RPMI7951 (cell line): ENCODE measurements at regions not wholly inside any gene's neighbourhood (a gene's known extent, or its start where the extent isn't known, plus 50 kb on each side); places are given as distances from the start of the nearest gene placed in this dataset.
A peak's percentile ranks its signal among the peaks of the same experiment; 100 is the strongest.

Experiments used
- DNase-seq: peaks from one replicate; pipeline ENCODE4 v3.0.0-alpha.2; 2012; ENCODE audit warnings: low read depth

GRCh38 chr9:89996773-89997172 is 392.0 kb downstream of the GADD45G start:
- DNase-seq: no peak

DNA sequence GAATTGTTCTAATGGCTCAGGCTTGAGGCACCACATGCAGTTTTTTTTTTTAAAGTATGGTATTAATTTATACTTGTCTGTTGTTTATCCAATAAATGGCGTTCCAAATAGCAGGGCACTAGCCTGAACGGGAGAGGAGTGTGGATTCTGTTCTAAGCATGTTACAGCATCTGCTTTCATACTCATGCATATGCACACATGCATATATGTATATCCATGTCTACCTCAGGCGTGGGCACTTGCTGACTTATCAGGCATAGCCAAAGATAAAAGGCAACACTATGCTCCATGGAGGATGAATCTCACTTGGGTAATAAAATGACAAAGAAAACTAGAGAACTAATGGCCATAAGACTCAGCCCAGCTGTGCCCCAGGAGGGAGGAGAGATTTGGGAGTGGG is 393.8 kb downstream of the GADD45G start:
- no peak for DNase-seq

- no peak for DNase-seq
These were observed 394.3 kb downstream of the GADD45G start for GRCh38 chr9:89999176-89999533.

DNA sequence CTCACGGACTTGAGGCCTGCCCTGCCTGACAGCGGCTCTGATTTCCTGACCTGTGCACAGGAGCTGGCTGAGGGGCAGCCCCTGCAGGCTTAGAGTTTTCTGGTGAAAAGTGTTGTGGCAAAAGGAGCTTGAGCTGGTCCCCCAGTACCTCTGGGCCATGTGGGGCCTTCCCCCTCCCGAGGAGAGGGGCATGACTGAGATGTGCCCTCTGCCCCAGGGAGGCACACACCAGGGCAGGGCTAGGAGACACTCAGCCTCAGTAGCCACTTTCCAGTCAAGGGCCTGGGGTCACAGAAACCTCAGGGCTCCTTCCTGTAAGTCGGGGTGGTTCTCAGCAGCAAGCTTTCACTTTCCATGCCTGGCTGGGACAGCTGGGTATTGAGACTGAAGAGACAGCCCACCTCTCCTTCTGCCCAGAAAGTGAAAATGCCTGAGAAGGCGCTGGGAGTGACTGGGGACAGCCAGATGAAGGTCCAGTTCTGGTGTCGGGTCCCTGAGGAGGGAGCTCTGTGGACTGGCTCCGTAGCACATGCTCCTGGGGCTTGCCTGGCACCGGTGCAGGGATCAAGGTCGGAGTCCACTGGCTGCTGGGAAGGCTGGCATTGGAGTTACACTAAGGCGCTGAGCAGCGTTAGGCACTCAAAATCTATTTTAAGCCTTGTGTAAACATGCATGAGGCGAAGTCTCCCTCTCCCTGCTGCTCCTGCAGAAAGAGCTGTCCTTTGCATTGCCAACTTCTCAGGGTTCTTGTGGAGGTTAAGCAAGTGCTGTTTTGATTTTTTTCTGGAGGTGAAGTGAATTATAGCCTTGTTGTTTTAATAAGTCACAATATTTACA is 394.9 kb downstream of the GADD45G start:
- peak; percentile 1 for DNase-seq

DNA sequence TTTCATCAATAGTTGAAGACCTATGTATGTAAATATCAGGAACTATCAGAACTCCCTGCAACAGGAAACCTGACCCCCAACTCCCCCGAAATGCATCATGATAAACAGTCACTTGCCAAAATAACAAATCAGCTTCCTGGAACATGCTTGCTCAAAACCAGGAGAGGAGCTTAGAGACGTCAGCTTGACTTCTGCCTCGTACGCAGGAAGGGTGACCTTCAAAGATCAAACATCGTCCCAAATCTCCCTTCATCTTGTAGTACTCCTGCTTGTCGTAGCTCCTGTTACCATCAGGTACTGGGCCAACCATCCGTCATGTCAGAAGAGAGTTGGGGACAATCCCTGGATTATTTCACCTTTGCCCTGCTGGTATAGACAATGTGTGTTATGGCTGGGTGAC is 396.1 kb downstream of the GADD45G start:
- no peak for DNase-seq

- DNase-seq: no peak
These were observed 396.9 kb downstream of the GADD45G start for GRCh38 chr9:90001747-90002146.

DNA sequence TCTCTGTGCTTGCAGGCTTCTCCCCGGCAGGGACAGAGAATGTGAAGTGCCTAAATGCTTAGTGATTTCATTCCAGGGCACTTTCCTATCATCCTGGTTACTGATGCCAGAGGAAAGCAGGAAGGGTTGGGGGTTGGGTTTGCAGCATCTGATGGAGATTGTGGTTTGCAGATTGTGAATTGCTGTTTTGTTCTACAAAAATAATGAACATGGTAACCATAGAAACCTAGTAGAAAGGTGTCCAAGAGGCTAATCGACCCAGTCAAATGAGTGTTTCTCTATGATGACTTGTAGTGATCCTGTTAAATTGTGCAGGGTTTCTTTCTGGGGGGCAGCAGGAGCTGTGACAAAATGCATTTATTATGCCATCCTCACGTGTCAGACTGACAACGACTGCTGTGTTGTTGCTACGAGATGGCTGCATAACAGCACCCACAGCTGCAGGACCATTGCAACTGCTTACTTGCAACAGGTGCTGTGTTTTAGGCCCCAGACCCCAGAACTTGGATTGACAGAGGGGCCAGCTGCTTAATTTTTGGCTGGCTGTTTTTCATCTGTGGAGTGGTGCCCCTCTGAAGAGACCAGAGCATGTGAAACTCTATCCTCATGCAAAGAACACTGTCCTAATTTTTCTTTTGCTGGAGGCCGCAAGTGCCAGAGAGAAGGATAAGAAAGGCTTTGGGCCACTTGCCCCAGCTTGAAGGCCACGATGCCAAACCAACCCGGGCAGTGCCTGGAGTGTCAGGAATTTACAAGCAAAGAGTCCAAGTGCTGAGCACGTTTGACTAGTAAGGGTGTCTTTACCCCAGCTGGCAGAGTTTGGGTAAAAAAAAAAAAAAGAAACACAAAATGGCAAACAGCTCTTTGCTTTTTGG is 397.8 kb downstream of the GADD45G start:
- no peak for DNase-seq

- DNase-seq: no peak
These were observed 400.6 kb downstream of the GADD45G start for GRCh38 chr9:90005388-90005787.

GRCh38 chr9:90007516-90008440 is 403.0 kb downstream of the GADD45G start:
- DNase-seq: peak; percentile 0

DNA sequence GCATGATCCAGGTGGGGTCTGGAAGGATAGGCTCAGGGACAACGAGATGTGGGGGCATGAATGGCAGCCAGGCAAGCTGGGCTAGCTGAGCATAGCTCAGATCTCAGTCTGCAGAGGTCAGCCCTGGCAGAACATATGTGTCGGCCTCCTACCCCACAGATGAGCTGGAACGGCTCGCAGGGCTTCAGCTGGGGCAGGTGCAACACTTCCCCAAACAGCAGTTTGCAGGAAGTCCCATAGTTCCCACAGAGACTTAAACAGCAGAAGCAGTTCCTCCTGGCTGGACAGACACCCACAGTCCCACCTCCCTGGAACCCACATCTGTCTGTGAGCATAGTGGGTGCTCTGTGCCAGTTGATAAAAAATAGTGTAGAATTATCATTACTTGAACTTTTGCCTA is 404.6 kb downstream of the GADD45G start:
- no peak for DNase-seq

GRCh38 chr9:90010793-90011192 is 406.0 kb downstream of the GADD45G start:
- DNase-seq: no peak

GRCh38 chr9:90012949-90013348 is 408.1 kb downstream of the GADD45G start:
- no peak for DNase-seq

DNA sequence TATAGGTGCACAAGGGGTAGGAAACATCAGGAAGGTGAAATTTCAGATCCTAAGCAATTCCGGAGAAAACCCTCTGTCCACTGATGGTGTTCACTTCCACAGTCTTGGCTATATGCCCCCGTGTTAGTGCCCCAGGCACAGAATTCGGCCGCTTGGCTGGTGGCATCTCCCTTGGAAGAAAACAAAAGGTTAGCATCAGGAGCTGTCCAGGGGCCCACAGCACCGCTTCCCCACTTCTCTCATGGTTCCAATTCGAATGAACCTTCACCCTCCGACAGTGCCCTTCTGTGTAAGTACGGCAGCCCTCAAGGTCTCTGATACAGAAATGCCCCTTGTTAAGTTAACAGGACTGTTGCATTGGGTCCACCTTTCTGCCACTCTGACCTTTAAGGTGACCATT is 409.0 kb downstream of the GADD45G start:
- no peak for DNase-seq

DNA sequence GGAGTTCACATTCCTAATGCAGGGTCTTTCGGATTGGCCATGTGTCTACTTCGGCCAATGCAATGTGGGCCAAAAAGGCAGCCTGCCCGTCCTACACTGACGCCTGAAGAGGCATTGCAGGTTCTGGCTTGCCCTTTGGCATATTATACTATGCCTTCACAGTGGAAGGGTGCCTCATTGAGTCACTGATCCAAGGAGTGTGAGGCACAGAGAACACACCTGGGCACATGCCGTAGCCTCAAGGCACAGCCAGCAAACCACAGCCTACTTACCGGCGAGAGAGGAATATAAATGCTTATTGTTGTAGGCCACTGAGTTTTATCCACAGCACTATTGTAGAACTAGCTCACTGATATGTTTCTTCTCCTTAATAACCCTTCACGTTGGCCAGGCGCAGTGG is 409.6 kb downstream of the GADD45G start:
- no peak for DNase-seq

DNA sequence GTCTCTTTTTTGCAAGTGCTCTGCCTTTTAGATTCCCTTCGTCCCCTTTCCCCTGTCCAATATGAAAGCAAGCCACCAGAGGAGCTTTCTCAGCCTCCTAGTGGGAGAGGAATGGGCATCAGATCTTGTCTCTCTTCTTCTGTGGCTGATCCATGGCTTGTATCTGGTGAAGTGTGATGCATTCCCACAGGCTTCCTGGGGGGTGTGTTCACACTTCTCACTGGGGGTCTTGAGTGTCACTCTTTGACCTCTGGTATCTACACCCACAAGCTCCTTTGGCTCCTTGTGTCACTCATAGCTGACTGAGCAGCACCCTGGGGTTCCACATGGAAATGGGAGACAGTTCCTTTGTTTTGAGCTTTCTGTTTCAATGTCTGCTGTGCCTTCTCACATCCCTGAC is 411.5 kb downstream of the GADD45G start:
- no peak for DNase-seq

- no peak for DNase-seq
These were observed 412.9 kb downstream of the GADD45G start for GRCh38 chr9:90017679-90018078.

- no peak for DNase-seq
These were observed 413.9 kb downstream of the GADD45G start for GRCh38 chr9:90018688-90019087.

DNA sequence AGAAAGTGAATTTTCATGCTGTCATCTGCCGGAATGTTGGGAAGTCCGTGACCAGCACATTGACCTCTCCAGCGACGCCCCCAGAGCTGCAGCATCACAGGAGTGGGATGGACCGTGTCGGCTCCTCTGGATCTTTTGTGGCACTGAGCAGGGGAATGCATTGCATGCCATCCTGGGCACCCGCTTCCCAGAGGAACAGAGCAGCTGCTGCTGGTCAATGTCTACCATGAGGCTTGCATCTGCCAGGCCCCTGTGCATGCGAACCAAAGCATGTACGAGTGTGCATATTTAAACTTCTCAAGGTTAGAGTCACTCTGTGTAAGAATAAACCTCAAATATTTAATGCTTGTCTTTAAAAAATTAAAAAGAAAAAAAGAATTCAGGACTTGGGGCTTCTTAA is 414.8 kb downstream of the GADD45G start:
- no peak for DNase-seq

DNA sequence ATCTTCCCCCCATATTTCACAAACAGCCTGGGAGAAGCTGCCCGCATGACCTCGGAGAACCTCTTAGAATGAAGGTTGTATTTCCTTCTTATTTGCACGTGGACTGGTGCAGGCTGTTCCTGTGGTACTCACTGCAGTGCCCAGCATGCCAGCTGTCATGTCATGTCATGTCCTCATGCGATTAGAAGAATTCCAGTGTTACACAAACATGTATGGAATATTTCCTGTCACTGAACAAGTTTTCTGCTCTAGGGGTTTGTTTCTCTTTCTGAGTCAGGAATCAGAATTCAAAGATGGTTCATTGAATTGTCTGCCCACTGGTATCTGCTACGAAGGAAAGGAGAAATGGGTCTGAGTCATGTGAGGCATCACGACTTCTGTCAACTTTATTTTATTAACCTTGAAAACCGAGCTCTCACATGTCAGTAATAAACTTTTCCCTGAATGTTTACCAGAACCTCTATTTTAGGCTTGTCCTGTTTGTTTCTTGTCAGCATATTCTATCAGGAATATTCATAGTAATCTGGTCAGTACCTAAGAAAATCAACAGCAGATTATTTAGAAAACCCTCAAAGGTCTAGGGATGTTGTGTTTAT is 415.6 kb downstream of the GADD45G start:
- DNase-seq: no peak

DNA sequence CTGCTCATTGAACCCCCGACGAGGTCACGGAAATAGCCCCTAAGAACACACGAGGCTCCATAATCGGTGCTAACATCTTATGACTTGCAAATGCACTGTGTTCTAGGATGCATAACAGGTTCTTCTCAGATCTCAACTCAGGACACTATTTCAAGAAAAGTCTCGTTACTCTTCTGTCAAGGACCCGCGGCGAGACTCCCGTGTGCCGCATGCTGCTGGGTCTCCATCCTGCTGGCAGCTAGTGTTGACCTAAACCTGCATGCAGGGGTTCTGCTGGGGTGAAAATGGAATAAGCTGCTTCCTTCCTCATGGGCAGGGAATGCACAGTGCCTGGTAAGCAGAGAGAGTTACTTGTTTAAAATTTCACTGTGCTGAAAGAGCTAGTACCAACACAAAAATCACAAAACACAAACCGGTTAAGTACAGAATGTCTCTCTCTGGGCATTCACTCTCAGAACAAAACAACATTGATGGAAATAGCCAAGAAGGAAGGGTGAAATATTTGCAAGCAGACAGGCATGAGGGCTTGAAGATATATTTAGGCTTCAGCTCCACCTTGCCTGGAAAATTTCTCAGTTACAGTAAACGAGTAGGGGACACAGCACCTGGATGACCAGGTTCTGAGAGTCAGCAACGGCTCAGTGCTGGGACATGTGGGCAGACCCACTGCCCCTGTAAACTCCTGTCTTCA is 416.5 kb downstream of the GADD45G start:
- no peak for DNase-seq

DNA sequence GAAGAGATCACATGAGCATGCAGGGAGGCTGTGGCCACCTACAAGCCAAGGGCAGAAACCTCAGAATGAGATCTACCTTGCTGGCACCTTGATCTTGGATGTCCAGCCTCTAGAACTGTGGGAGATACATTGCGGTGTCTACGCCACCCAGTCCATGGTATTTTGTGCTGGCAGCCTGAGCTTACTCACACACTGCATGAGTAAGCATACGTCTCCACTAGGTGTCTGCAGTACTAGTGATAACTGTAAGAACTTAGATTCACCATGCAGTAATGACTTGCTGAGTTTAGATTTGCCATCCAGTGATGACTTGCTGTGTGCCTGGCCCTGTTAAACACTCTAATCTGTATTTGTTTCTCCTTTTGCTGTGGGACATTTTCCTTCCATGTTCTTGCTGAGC is 417.7 kb downstream of the GADD45G start:
- DNase-seq: no peak
